ENCODE measurements at regions not wholly inside any gene's neighbourhood (a gene's known extent, or its start where the extent isn't known, plus 50 kb on each side); places are given as distances from the start of the nearest gene placed in this dataset.

DNA sequence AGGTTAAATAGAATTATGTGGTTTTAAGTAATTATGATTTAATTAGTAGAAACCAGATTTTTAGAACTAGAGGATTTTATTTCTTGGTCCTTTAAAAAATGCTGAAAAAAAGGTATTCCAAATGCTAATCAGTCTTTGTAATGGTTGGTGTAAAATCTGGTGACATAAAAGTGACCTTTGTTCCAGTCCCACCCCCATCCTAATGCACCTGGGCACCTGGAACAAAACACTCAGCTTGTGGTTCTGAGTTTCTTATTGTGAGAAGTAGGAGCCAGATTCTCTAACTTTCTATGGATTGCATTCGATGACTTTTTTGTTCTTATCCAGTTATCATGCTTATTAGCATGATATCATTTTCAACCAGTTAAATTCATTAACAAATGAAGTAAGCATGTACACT, 115.1 kb upstream of the CTNND2 start:
- TF ChIP-seq ZNF70 (CRISPR knock-in tag; IDR thresholded peaks at IDR 0.05) (no peak), PATZ1 (CRISPR knock-in tag; IDR thresholded peaks at IDR 0.05; ENCODE audit: borderline replicate concordance) (no peak), TOX (CRISPR knock-in tag; IDR thresholded peaks at IDR 0.05; ENCODE audit: borderline replicate concordance) (no peak), OSR1 (CRISPR knock-in tag; IDR thresholded peaks at IDR 0.05) (no peak), PPARA (CRISPR knock-in tag; IDR thresholded peaks at IDR 0.05; ENCODE audit: borderline replicate concordance) (no peak), CREB5 (CRISPR knock-in tag; IDR thresholded peaks at IDR 0.05; ENCODE audit: low read depth) (no peak), ESRRG (CRISPR knock-in tag; IDR thresholded peaks at IDR 0.05) (no peak), TCF4 (CRISPR knock-in tag; IDR thresholded peaks at IDR 0.05; ENCODE audit: borderline replicate concordance) (no peak), ZFP30 (CRISPR knock-in tag; IDR thresholded peaks at IDR 0.05) (no peak), POU6F1 (CRISPR knock-in tag; IDR thresholded peaks at IDR 0.05; ENCODE audit: borderline replicate concordance, low read depth) (no peak), GLIS3 (CRISPR knock-in tag; IDR thresholded peaks at IDR 0.05) (no peak), ARNTL (CRISPR knock-in tag; IDR thresholded peaks at IDR 0.05; ENCODE audit: borderline replicate concordance, low read depth) (no peak), RARB (CRISPR knock-in tag; IDR thresholded peaks at IDR 0.05) (no peak)
- TF ChIP-seq, protein P1, sequence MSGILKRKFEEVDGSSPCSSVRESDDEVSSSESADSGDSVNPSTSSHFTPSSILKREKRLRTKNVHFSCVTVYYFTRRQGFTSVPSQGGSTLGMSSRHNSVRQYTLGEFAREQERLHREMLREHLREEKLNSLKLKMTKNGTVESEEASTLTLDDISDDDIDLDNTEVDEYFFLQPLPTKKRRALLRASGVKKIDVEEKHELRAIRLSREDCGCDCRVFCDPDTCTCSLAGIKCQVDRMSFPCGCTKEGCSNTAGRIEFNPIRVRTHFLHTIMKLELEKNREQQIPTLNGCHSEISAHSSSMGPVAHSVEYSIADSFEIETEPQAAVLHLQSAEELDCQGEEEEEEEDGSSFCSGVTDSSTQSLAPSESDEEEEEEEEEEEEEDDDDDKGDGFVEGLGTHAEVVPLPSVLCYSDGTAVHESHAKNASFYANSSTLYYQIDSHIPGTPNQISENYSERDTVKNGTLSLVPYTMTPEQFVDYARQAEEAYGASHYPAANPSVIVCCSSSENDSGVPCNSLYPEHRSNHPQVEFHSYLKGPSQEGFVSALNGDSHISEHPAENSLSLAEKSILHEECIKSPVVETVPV (CRISPR knock-in tag; IDR thresholded peaks at IDR 0.05): no peak

All from SK-N-SH treated with all-trans-retinoic acid at 6 μM for 48 hours (cell line).